ENCODE measurements at regions not wholly inside any gene's neighbourhood (a gene's known extent, or its start where the extent isn't known, plus 50 kb on each side); places are given as distances from the start of the nearest gene placed in this dataset.

DNA sequence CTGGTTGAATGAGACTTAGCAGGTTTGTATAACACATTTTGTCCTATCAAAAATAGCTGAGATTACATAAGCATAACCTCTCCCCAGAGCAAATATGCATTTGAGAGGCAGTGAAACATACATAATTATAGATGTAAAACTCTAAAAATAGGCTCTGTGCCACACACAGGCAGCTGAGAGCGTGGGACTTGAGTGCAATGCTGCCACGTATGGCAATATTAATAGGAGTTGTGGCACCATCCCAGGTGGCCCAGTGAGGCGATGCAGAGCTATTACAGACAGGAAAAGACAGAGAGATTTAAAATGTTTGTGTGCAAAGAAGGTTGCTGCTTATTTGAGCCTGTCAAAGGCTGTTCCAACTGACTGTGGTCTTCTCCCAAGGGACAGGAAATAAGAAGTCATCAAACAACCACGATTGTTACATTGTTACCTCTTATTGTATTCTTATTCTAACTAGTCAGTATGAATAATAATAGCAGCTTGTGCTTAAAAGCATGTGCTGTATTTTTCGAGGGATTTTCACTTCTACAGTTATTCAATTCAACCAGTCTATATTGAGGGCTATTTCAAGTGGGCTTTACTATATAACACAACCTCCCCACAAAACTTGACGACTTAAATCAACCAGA, 116.5 kb downstream of the SALL1 start:
- Mint-ChIP-seq H3K4me1 (peaks cover 11% of the 10 kb centered on the region), H3K9me3 (no peaks in the 10 kb centered on the region), H3K4me3 (no peak overlapping the region), H3K27ac (no peak overlapping the region), H3K27me3 (ENCODE audit: insufficient read depth) (peaks cover 2% of the 10 kb centered on the region), H3K36me3 (ENCODE audit: low read depth) (no peaks in the 10 kb centered on the region)
- TF ChIP-seq, protein P1, sequence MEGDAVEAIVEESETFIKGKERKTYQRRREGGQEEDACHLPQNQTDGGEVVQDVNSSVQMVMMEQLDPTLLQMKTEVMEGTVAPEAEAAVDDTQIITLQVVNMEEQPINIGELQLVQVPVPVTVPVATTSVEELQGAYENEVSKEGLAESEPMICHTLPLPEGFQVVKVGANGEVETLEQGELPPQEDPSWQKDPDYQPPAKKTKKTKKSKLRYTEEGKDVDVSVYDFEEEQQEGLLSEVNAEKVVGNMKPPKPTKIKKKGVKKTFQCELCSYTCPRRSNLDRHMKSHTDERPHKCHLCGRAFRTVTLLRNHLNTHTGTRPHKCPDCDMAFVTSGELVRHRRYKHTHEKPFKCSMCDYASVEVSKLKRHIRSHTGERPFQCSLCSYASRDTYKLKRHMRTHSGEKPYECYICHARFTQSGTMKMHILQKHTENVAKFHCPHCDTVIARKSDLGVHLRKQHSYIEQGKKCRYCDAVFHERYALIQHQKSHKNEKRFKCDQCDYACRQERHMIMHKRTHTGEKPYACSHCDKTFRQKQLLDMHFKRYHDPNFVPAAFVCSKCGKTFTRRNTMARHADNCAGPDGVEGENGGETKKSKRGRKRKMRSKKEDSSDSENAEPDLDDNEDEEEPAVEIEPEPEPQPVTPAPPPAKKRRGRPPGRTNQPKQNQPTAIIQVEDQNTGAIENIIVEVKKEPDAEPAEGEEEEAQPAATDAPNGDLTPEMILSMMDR (conservative IDR thresholded peaks at IDR 0.05): no peak
- WGBS, 2 experiments (ENCODE audit: insufficient coverage in 1 of 2, insufficient read length in 1 of 2): 85 to 96% methylated on average over 3 to 6 of the region's 6 CpGs
- H3K4me1 ChIP-seq (ENCODE audit: control insufficient read depth, insufficient read depth, low read length): no peaks in the 10 kb centered on the region
- no peak overlapping the region for H3K9ac ChIP-seq (ENCODE audit: extremely low read depth, low read length, poor library complexity, severe bottlenecking)
- no peaks in the 10 kb centered on the region for H3K27me3 ChIP-seq (ENCODE audit: control insufficient read depth, insufficient read depth, low read length, poor library complexity, severe bottlenecking)
- DNase-seq: no peak
- no peaks in the 10 kb centered on the region for H3K9me3 ChIP-seq (ENCODE audit: control insufficient read depth, low read length)
- no peak overlapping the region for H3K4me3 ChIP-seq (ENCODE audit: low read length)
- no peaks in the 10 kb centered on the region for H3K36me3 ChIP-seq (ENCODE audit: control insufficient read depth, insufficient read depth, low read length)
- H3K27ac ChIP-seq (ENCODE audit: low read depth, low read length): no peak overlapping the region

DNA sequence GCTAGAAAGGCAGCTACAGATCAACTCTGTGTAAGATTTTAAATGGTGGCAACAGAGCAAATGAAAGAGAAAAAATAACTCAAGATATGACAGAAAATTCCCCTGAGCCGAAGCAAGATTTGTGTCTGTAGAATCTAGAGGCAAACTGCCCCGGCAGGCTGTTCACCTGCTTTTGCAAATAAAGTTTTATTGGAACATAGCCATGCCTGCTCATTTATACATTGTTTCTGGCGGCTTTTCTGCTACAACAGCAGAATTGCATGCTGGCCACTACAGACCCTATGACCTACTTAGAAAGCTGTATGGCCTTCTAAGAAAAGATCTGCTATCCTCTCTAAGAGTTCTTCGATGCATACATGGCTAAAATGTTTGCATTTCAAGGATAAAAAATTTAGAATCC, 119.5 kb downstream of the SALL1 start:
- H3K36me3 Mint-ChIP-seq (ENCODE audit: low read depth): no peaks in the 10 kb centered on the region
- no peak overlapping the region for H3K27ac Mint-ChIP-seq
- peaks cover 11% of the 10 kb centered on the region for H3K4me1 Mint-ChIP-seq
- no peaks in the 10 kb centered on the region for H3K36me3 ChIP-seq (ENCODE audit: control insufficient read depth, insufficient read depth, low read length)
- DNase-seq: no peak
- no peaks in the 10 kb centered on the region for H3K27me3 ChIP-seq (ENCODE audit: control insufficient read depth, insufficient read depth, low read length, poor library complexity, severe bottlenecking)
- no peaks in the 10 kb centered on the region for H3K4me1 ChIP-seq (ENCODE audit: control insufficient read depth, insufficient read depth, low read length)
- no peaks in the 10 kb centered on the region for H3K9me3 ChIP-seq (ENCODE audit: control insufficient read depth, low read length)
- no peaks in the 10 kb centered on the region for H3K27me3 Mint-ChIP-seq (ENCODE audit: insufficient read depth)
- H3K9ac ChIP-seq (ENCODE audit: extremely low read depth, low read length, poor library complexity, severe bottlenecking): no peak overlapping the region
- no peak overlapping the region for H3K27ac ChIP-seq (ENCODE audit: low read depth, low read length)
- H3K4me3 ChIP-seq (ENCODE audit: low read length): no peak overlapping the region
- H3K9me3 Mint-ChIP-seq: no peaks in the 10 kb centered on the region
- TF ChIP-seq, protein P1 (conservative IDR thresholded peaks at IDR 0.05): no peak
- H3K4me3 Mint-ChIP-seq: no peak overlapping the region
- 94 to 96% methylated on average over 3 to 4 of the region's 4 CpGs for WGBS, 2 experiments (ENCODE audit: insufficient coverage in 1 of 2, insufficient read length in 1 of 2)

- Histone ChIP-seq H3K9ac (ENCODE audit: extremely low read depth, low read length, poor library complexity, severe bottlenecking) (no peak overlapping the region), H3K9me3 (ENCODE audit: control insufficient read depth, low read length) (no peaks in the 10 kb centered on the region), H3K4me3 (ENCODE audit: low read length) (no peak overlapping the region), H3K36me3 (ENCODE audit: control insufficient read depth, insufficient read depth, low read length) (no peaks in the 10 kb centered on the region), H3K4me1 (ENCODE audit: control insufficient read depth, insufficient read depth, low read length) (no peaks in the 10 kb centered on the region), H3K27me3 (ENCODE audit: control insufficient read depth, insufficient read depth, low read length, poor library complexity, severe bottlenecking) (no peaks in the 10 kb centered on the region), H3K27ac (ENCODE audit: low read depth, low read length) (no peak overlapping the region)
- H3K36me3 Mint-ChIP-seq (ENCODE audit: low read depth): no peaks in the 10 kb centered on the region
- H3K27ac Mint-ChIP-seq: no peak overlapping the region
- peaks cover 11% of the 10 kb centered on the region for H3K4me1 Mint-ChIP-seq
- no peak overlapping the region for H3K4me3 Mint-ChIP-seq
- 79 to 100% methylated on average over 1 to 4 of the region's 4 CpGs for WGBS, 2 experiments (ENCODE audit: insufficient coverage in 1 of 2, insufficient read length in 1 of 2)
- TF ChIP-seq, protein P1 (conservative IDR thresholded peaks at IDR 0.05): no peak
- DNase-seq: no peak
- H3K9me3 Mint-ChIP-seq: no peaks in the 10 kb centered on the region
- no peaks in the 10 kb centered on the region for H3K27me3 Mint-ChIP-seq (ENCODE audit: insufficient read depth)
Observed at GRCh38 chr16:51030516-51030915, 120.6 kb downstream of the SALL1 start.
